SK-N-MC (cell line): ENCODE measurements at regions not wholly inside any gene's neighbourhood (a gene's known extent, or its start where the extent isn't known, plus 50 kb on each side); places are given as distances from the start of the nearest gene placed in this dataset.

ENCODE experiments used
- EZH2 ChIP-seq: fragments of 200-600 bp; sonication (generic); IDR thresholded peaks from one replicate; pipeline ENCODE4 v1.6.1; 2017; ENCODE audit warnings: antibody characterized with exemption
- POLR2AphosphoS5 ChIP-seq: IDR thresholded peaks from 2 replicates; pipeline ENCODE4 v1.6.1; 2012; ENCODE audit warnings: mild to moderate bottlenecking, low read depth, low read length, borderline replicate concordance

- TF ChIP-seq EZH2 (no peak), POLR2AphosphoS5 (no peak)
Observed at GRCh38 chr4:174427571-174428140, 94.6 kb downstream of the HPGD start.
